ENCODE measurements at regions not wholly inside any gene's neighbourhood (a gene's known extent, or its start where the extent isn't known, plus 50 kb on each side); places are given as distances from the start of the nearest gene placed in this dataset.

DNA sequence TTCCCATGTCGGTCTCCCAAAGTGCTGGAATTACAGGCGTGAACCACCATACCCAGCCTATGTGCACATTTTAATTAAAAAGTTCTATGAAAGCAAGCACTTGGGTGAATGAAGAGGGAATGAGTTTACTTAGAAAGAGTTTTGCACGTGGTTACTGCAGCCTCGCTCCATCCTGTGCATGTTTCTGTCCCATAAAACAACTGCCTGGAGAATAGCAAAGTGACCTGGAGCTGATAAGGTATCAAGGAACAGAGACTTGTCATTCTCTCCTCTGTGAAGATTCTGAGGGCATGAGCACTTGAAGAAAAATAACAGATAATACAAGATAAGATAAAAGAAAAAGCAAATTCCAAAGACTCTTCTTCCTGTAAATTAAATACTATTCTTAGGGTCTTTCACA lies 112.2 kb upstream of the JCAD start:
- Histone ChIP-seq H3K27ac (ENCODE audit: low read depth, low read length) (no peak overlapping the region), H3K4ac (ENCODE audit: low read depth, low read length) (no peak overlapping the region), H2AK5ac (ENCODE audit: low read length) (no peak overlapping the region), H2BK12ac (ENCODE audit: low read length) (no peak overlapping the region), H3K4me1 (ENCODE audit: control insufficient read depth in 1 of 2, insufficient read depth in 2 of 2, low read length in 2 of 2) (peaks cover 0 to 7% of the 10 kb centered on the region in 2 experiments), H4K8ac (ENCODE audit: low read depth, low read length) (no peak overlapping the region), H3K4me2 (ENCODE audit: low read length) (no peak overlapping the region), H2BK120ac (ENCODE audit: insufficient read depth, low read length, poor library complexity) (no peak overlapping the region), H3K79me1 (ENCODE audit: low read length) (no peaks in the 10 kb centered on the region), H4K91ac (ENCODE audit: low read depth, low read length) (no peak overlapping the region), H3K23ac (ENCODE audit: low read length) (no peak overlapping the region), H3K4me3 (ENCODE audit: low read depth, low read length) (no peak overlapping the region), H3K27me3 (ENCODE audit: insufficient read depth, low read length) (no peaks in the 10 kb centered on the region), H3K9ac (ENCODE audit: low read length) (no peak overlapping the region), H3K36me3 (ENCODE audit: control insufficient read depth in 1 of 2, insufficient read depth in 2 of 2, low read length in 2 of 2) (no peaks in the 10 kb centered on the region), H2BK5ac (ENCODE audit: low read depth, low read length, poor library complexity) (no peak overlapping the region), H3K79me2 (ENCODE audit: control insufficient read depth, insufficient read depth, low read length, poor library complexity) (peaks cover 2% of the 10 kb centered on the region), H3K9me3 (ENCODE audit: insufficient read depth, low read depth, low read length) (no peaks in the 10 kb centered on the region), H2AFZ (ENCODE audit: insufficient read depth, low read length, poor library complexity) (no peak overlapping the region), H3K14ac (ENCODE audit: low read length) (no peak overlapping the region), H4K12ac (ENCODE audit: low read depth, low read length) (no peak overlapping the region), H3K18ac (ENCODE audit: low read length) (no peak overlapping the region)
- WGBS (ENCODE audit: extremely low coverage, insufficient coverage, insufficient read length) = no CpG with 5 or more reads among the region's 4 CpGs
- DNase-seq = peak; percentile 63 to 82

DNA sequence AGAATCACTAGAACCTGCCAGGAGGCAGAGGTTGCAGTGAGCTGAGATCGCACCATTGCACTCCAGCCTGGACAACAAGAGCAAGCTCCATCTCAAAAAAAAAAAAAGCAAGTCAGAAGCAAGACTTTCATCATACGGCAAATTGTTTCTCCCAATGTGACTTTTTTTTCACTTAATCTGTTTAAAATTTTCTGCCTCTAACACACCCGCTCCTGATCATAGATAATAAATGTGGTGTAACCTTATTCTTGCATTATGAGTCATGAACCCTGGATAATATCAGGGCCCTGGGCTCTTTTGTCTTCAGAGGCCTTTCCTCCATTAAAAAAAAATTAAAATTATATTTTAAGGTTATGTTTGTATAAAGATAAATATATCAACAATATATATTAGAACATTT lies 111.4 kb upstream of the JCAD start:
- WGBS (ENCODE audit: extremely low coverage, insufficient coverage, insufficient read length) = no CpG with 5 or more reads among the region's 3 CpGs
- no peak overlapping the region for H3K4ac ChIP-seq (ENCODE audit: low read depth, low read length)

DNA sequence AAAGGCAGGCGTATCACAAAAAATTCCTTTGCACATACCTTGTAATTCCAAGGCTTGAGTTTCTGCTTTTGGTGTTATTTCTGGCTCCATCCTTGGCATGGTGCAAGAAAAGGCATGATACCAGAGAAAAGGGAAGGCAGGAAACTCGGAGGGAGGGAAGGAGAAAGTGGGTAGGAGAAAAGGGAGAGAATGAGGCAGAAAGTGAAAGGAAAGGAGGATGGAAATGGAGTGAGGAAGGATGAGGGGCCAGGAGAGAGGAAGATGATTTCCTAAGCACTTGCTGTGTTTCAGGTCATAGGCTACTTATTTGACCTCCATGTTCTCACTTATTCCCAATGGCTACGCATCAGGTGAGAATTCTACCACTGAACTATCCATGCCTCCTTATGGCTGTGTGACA lies 110.8 kb upstream of the JCAD start:
- no peak for DNase-seq
- Histone ChIP-seq H3K4me2 (ENCODE audit: low read length) (no peak overlapping the region), H2AFZ (ENCODE audit: insufficient read depth, low read length, poor library complexity) (no peak overlapping the region), H3K4me1 (ENCODE audit: control insufficient read depth in 1 of 2, insufficient read depth in 2 of 2, low read length in 2 of 2) (peaks cover 0 to 7% of the 10 kb centered on the region in 2 experiments), H2BK5ac (ENCODE audit: low read depth, low read length, poor library complexity) (no peak overlapping the region), H4K91ac (ENCODE audit: low read depth, low read length) (no peak overlapping the region), H3K9ac (ENCODE audit: low read length) (no peak overlapping the region), H3K27ac (ENCODE audit: low read depth, low read length) (no peak overlapping the region), H2BK120ac (ENCODE audit: insufficient read depth, low read length, poor library complexity) (no peak overlapping the region), H3K9me3 (ENCODE audit: insufficient read depth, low read depth, low read length) (no peaks in the 10 kb centered on the region), H2BK12ac (ENCODE audit: low read length) (no peak overlapping the region), H3K4me3 (ENCODE audit: low read depth, low read length) (no peak overlapping the region), H2AK5ac (ENCODE audit: low read length) (no peak overlapping the region), H3K79me2 (ENCODE audit: control insufficient read depth, insufficient read depth, low read length, poor library complexity) (no peaks in the 10 kb centered on the region), H3K14ac (ENCODE audit: low read length) (no peak overlapping the region), H4K12ac (ENCODE audit: low read depth, low read length) (no peak overlapping the region), H3K4ac (ENCODE audit: low read depth, low read length) (no peak overlapping the region), H3K23ac (ENCODE audit: low read length) (peak overlapping the region; percentile 11), H3K18ac (ENCODE audit: low read length) (no peak overlapping the region), H3K36me3 (ENCODE audit: control insufficient read depth in 1 of 2, insufficient read depth in 2 of 2, low read length in 2 of 2) (no peaks in the 10 kb centered on the region), H3K79me1 (ENCODE audit: low read length) (no peaks in the 10 kb centered on the region), H3K27me3 (ENCODE audit: insufficient read depth, low read length) (no peaks in the 10 kb centered on the region), H4K8ac (ENCODE audit: low read depth, low read length) (no peak overlapping the region)
- WGBS (ENCODE audit: extremely low coverage, insufficient coverage, insufficient read length) = no CpG with 5 or more reads among the region's 3 CpGs

More for the DNA sequence above, 111.4 kb upstream of the JCAD start:
- Histone ChIP-seq H3K27ac (ENCODE audit: low read depth, low read length) (no peak overlapping the region), H2AK5ac (ENCODE audit: low read length) (no peak overlapping the region), H3K9ac (ENCODE audit: low read length) (no peak overlapping the region), H3K14ac (ENCODE audit: low read length) (no peak overlapping the region), H3K4me2 (ENCODE audit: low read length) (no peak overlapping the region), H4K91ac (ENCODE audit: low read depth, low read length) (no peak overlapping the region), H4K12ac (ENCODE audit: low read depth, low read length) (no peak overlapping the region), H2BK120ac (ENCODE audit: insufficient read depth, low read length, poor library complexity) (no peak overlapping the region), H3K18ac (ENCODE audit: low read length) (no peak overlapping the region), H3K36me3 (ENCODE audit: control insufficient read depth in 1 of 2, insufficient read depth in 2 of 2, low read length in 2 of 2) (no peaks in the 10 kb centered on the region), H3K79me2 (ENCODE audit: control insufficient read depth, insufficient read depth, low read length, poor library complexity) (no peaks in the 10 kb centered on the region), H3K79me1 (ENCODE audit: low read length) (no peaks in the 10 kb centered on the region), H2BK5ac (ENCODE audit: low read depth, low read length, poor library complexity) (no peak overlapping the region), H3K4me1 (ENCODE audit: control insufficient read depth in 1 of 2, insufficient read depth in 2 of 2, low read length in 2 of 2) (peaks cover 0 to 7% of the 10 kb centered on the region in 2 experiments), H2AFZ (ENCODE audit: insufficient read depth, low read length, poor library complexity) (no peak overlapping the region), H2BK12ac (ENCODE audit: low read length) (no peak overlapping the region), H3K9me3 (ENCODE audit: insufficient read depth, low read depth, low read length) (no peaks in the 10 kb centered on the region), H3K27me3 (ENCODE audit: insufficient read depth, low read length) (no peaks in the 10 kb centered on the region), H4K8ac (ENCODE audit: low read depth, low read length) (no peak overlapping the region), H3K23ac (ENCODE audit: low read length) (no peak overlapping the region), H3K4me3 (ENCODE audit: low read depth, low read length) (no peak overlapping the region)
- peak; percentile 40 to 89 for DNase-seq

DNA sequence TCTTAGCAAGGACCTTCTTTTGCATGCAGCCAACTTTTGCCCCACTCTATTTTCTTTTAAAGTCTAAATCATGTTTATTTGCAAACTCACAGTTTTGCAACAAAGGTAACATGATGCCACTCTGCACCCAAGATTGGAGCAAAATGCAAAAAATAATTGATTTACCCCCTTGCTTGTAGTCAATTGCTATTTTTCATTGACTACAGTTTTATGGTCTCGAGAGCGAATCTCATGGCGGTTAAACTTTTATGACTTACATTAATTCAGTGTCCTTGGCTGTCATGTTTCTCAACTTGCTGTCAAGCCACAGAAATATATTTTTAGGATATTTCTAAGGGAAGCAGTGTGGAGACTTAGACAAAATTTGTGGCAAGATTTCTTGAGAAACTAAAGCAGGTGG lies 110.0 kb upstream of the JCAD start:
- DNase-seq = no peak
- Histone ChIP-seq H4K8ac (ENCODE audit: low read depth, low read length) (no peak overlapping the region), H3K4ac (ENCODE audit: low read depth, low read length) (no peak overlapping the region), H4K91ac (ENCODE audit: low read depth, low read length) (no peak overlapping the region), H3K4me1 (ENCODE audit: control insufficient read depth in 1 of 2, insufficient read depth in 2 of 2, low read length in 2 of 2) (peaks cover 0 to 7% of the 10 kb centered on the region in 2 experiments), H3K27me3 (ENCODE audit: insufficient read depth, low read length) (no peaks in the 10 kb centered on the region), H3K14ac (ENCODE audit: low read length) (no peak overlapping the region), H3K79me1 (ENCODE audit: low read length) (no peaks in the 10 kb centered on the region), H2AK5ac (ENCODE audit: low read length) (no peak overlapping the region), H4K12ac (ENCODE audit: low read depth, low read length) (no peak overlapping the region), H2AFZ (ENCODE audit: insufficient read depth, low read length, poor library complexity) (no peak overlapping the region), H3K36me3 (ENCODE audit: control insufficient read depth in 1 of 2, insufficient read depth in 2 of 2, low read length in 2 of 2) (no peaks in the 10 kb centered on the region), H3K18ac (ENCODE audit: low read length) (no peak overlapping the region), H2BK12ac (ENCODE audit: low read length) (no peak overlapping the region), H3K27ac (ENCODE audit: low read depth, low read length) (no peak overlapping the region), H3K23ac (ENCODE audit: low read length) (no peak overlapping the region), H3K4me3 (ENCODE audit: low read depth, low read length) (no peak overlapping the region), H3K9me3 (ENCODE audit: insufficient read depth, low read depth, low read length) (no peaks in the 10 kb centered on the region), H3K79me2 (ENCODE audit: control insufficient read depth, insufficient read depth, low read length, poor library complexity) (no peaks in the 10 kb centered on the region), H2BK5ac (ENCODE audit: low read depth, low read length, poor library complexity) (no peak overlapping the region), H3K9ac (ENCODE audit: low read length) (no peak overlapping the region), H3K4me2 (ENCODE audit: low read length) (no peak overlapping the region), H2BK120ac (ENCODE audit: insufficient read depth, low read length, poor library complexity) (no peak overlapping the region)
- no CpG with 5 or more reads among the region's 3 CpGs for WGBS (ENCODE audit: extremely low coverage, insufficient coverage, insufficient read length)
